Heart left ventricle (tissue), 16 donors: ENCODE measurements at regions not wholly inside any gene's neighbourhood (a gene's known extent, or its start where the extent isn't known, plus 50 kb on each side); places are given as distances from the start of the nearest gene placed in this dataset.
"Not testable (repeated sequence)": the region's sequence is repeated elsewhere in the genome, so short reads cannot be mapped to it uniquely, and the experiment has no call there.

Experiments used
- ATAC-seq, 4 donors: fragments of 200-7000 bp; cut with Tn5 transposase; one replicate each; pipeline ENCODE4 v1.9.1; 2020 to 2022; ENCODE audit warnings: moderate library complexity in 4 of 4, mild to moderate bottlenecking in 3 of 4, moderate number of reproducible peaks in 1 of 4
- DNase-seq, 5 donors: peaks; one replicate each; pipeline ENCODE4 v3.0.0-alpha.2; 2020
- H3K27ac ChIP-seq, 12 donors: fragments of 200-600 bp; sonication (generic) in 4 of 12; one replicate each; pipeline versions ENCODE4 v1.5.0 to v1.8.0; 2016 to 2022; ENCODE audit warnings: mild to moderate bottlenecking in 2 of 12
- H3K27me3 ChIP-seq, 9 donors: fragments of 200-600 bp; sonication (generic) in 2 of 9; one replicate each; pipeline versions ENCODE4 v1.5.1 to v1.8.0; 2016 to 2022; ENCODE audit warnings: mild to moderate bottlenecking in 3 of 9
- H3K36me3 ChIP-seq, 9 donors: fragments of 200-600 bp; sonication (generic) in 2 of 9; one replicate each; pipeline versions ENCODE4 v1.5.0 to v1.8.0; 2018 to 2022; ENCODE audit warnings: mild to moderate bottlenecking in 2 of 9
- H3K4me1 ChIP-seq, 12 donors: fragments of 200-600 bp; sonication (generic) in 4 of 12; one replicate each; pipeline versions ENCODE4 v1.5.0 to v1.8.0; 2016 to 2022; ENCODE audit warnings: mild to moderate bottlenecking in 3 of 12
- H3K4me3 ChIP-seq, 12 donors: fragments of 200-600 bp; sonication (generic) in 4 of 12; one replicate each; pipeline versions ENCODE4 v1.5.0 to v1.8.0; 2017 to 2022; ENCODE audit warnings: mild to moderate bottlenecking in 9 of 12, moderate library complexity in 4 of 12
- H3K9me3 ChIP-seq, 12 donors: fragments of 200-600 bp; sonication (generic) in 4 of 12; one replicate each; pipeline versions ENCODE4 v1.5.0 to v1.8.0; 2016 to 2022; ENCODE audit warnings: mild to moderate bottlenecking in 1 of 12
- CTCF ChIP-seq, 12 donors: fragments of 200-600 bp; sonication (generic) in 4 of 12; IDR thresholded peaks; one replicate each; pipeline versions ENCODE4 v1.5.0 to v1.8.0; 2018 to 2022; ENCODE audit warnings: antibody characterized with exemption in 12 of 12, mild to moderate bottlenecking in 5 of 12
- POLR2A ChIP-seq, 2 donors: fragments of 450-650 bp; IDR thresholded peaks; one replicate each; pipeline ENCODE4 v1.6.1; 2017; ENCODE audit warnings: antibody characterized with exemption in 2 of 2, mild to moderate bottlenecking in 2 of 2, moderate library complexity in 2 of 2
- WGBS, 4 donors: extraction: QIAGEN DNeasy Blood & Tissue Kit in 2 of 4; methylation state at CpG; one replicate each; pipeline versions ENCODE4 v1.1.5 to v1.1.7; 2013 to 2018; 5-methylcytosine and 5-hydroxymethylcytosine counted together
- intact Hi-C, 10 donors: fragments of 100-400 bp; cut with DNase I; formaldehyde crosslinking; loops; one replicate each; pipeline versions ENCODE4 v1.11.1 to v1.14.2; 2022
- donor health status: ischemic (EF 13 %, LVEDD 7.1; RV severe dilation, severe dysfunction).
- donor health status: healthy with polysubstance abuse.
- donor health status: DM: no; HTN: yes; CAD: no.
- donor health status: DM: no; HTN: no; CAD: no.
- donor health status: ischemic (EF 25% LVEDD 6.9; RV normal size, moderate dysfunction).
- donor health status: ischemic (EF 25% LVEDD 5.7; RV mildly dilated, moderate dysfunction).
- donor health status: healthy.
- donor health status: DM: yes; HTN: yes; CAD: no.
- donor health status: ischemic (EF 35%, LVEDD 5.7; RV mildly dilated, moderate dysfunction).
- donor health status: nonischemic (EF 11% LVEDD 7.7; RV severe dilation, severe dysfunction).
- donor health status: DM: yes; HTN: yes; CAD: no.
- donor health status: PGD.
- donor health status: ischemic (EF 29% LVEDD 5.4; RV normal size, mild dysfunction).
- donor health status: nonischemic (EF 23%, LVEDD 6.1; RV moderate dilation, normal function).

- DNase-seq: no peak
- Histone ChIP-seq H3K36me3 (no peaks in the 10 kb centered on the region), H3K4me1 (no peaks in the 10 kb centered on the region), H3K27ac (no peak overlapping the region), H3K4me3 (no peak overlapping the region), H3K9me3 (no peaks in the 10 kb centered on the region), H3K27me3 (peaks cover 0 to 5% (median 0%) of the 10 kb centered on the region in 9 donors)
- WGBS, 4 donors: 70 to 84% (median 80%) methylated on average over 2 of the region's 2 CpGs
- TF ChIP-seq CTCF (IDR thresholded peaks at IDR 0.05) (no peak), POLR2A (IDR thresholded peaks at IDR 0.05) (no peak)
- ATAC-seq: no peak
- intact Hi-C loops: no loop called here
Observed at GRCh38 chr9:78406933-78407332, 110.0 kb downstream of the PSAT1 start.

- Histone ChIP-seq H3K4me1 (no peaks in the 10 kb centered on the region), H3K4me3 (no peak overlapping the region), H3K9me3 (no peaks in the 10 kb centered on the region), H3K27me3 (peaks cover 0 to 4% (median 0%) of the 10 kb centered on the region in 9 donors), H3K36me3 (no peaks in the 10 kb centered on the region), H3K27ac (no peak overlapping the region)
- WGBS, 4 donors: 76 to 83% (median 81%) methylated on average over 8 of the region's 8 CpGs
- TF ChIP-seq POLR2A (IDR thresholded peaks at IDR 0.05) (no peak), CTCF (IDR thresholded peaks at IDR 0.05) (no peak)
- ATAC-seq (no peak), DNase-seq (no peak)
- intact Hi-C loops: no loop called here
Observed at GRCh38 chr9:78407636-78408312, 110.8 kb downstream of the PSAT1 start.

GRCh38 chr9:78408388-78408787 lies 111.5 kb downstream of the PSAT1 start:
- no peak overlapping the region for H3K4me3 ChIP-seq
- no peak for TF ChIP-seq POLR2A (IDR thresholded peaks at IDR 0.05)
- TF ChIP-seq CTCF (IDR thresholded peaks at IDR 0.05): no peak
- WGBS, 4 donors: 89 to 94% (median 90%) methylated on average over 1 of the region's 1 CpG

GRCh38 chr9:78409928-78410510 lies 113.1 kb downstream of the PSAT1 start:
- H3K9me3 ChIP-seq, H3K27ac ChIP-seq, ATAC-seq, H3K36me3 ChIP-seq, H3K4me1 ChIP-seq, H3K27me3 ChIP-seq, intact Hi-C loops, DNase-seq, H3K4me3 ChIP-seq: not testable (repeated sequence)
- WGBS, 4 donors: 87 to 100% (median 94%) methylated on average over 2 to 25 of the region's 25 CpGs

More at GRCh38 chr9:78408388-78408787, 111.5 kb downstream of the PSAT1 start:
- no peaks in the 10 kb centered on the region for H3K4me1 ChIP-seq
- no peak for DNase-seq
- H3K36me3 ChIP-seq: no peaks in the 10 kb centered on the region
- H3K9me3 ChIP-seq: no peaks in the 10 kb centered on the region
- H3K27ac ChIP-seq: no peak overlapping the region
- H3K27me3 ChIP-seq: peaks cover 0 to 4% (median 0%) of the 10 kb centered on the region in 9 donors
- no peak for ATAC-seq
- intact Hi-C loops: no loop called here
